NB4 (cell line): ENCODE measurements at regions not wholly inside any gene's neighbourhood (a gene's known extent, or its start where the extent isn't known, plus 50 kb on each side); places are given as distances from the start of the nearest gene placed in this dataset.

Source experiments
- DNase-seq: peaks from one replicate; pipeline ENCODE4 v3.0.0; 2010; ENCODE audit warnings: low read depth
- H3K4me3 ChIP-seq: one replicate; pipeline ENCODE4 v1.5.1; 2011; ENCODE audit warnings: mild to moderate bottlenecking, low read depth, low read length, moderate library complexity
- MYC ChIP-seq: IDR thresholded peaks from 2 replicates; pipeline ENCODE4 v1.6.1; 2011; ENCODE audit warnings: low read depth, low read length
- POLR2A ChIP-seq: IDR thresholded peaks from 2 replicates; pipeline ENCODE4 v1.6.1; 2011; ENCODE audit warnings: mild to moderate bottlenecking; ENCODE audit not compliant: insufficient read length; ENCODE audit errors: extremely low read depth
- TF ChIP-seq, protein P1 (sequence below): IDR thresholded peaks from 2 replicates; pipeline ENCODE4 v1.6.1; 2011; ENCODE audit warnings: low read depth, low read length
- TF ChIP-seq, protein P2 (sequence below): IDR thresholded peaks from one replicate; pipeline ENCODE4 v1.5.1; 2012; ENCODE audit warnings: low read depth, low read length

DNA sequence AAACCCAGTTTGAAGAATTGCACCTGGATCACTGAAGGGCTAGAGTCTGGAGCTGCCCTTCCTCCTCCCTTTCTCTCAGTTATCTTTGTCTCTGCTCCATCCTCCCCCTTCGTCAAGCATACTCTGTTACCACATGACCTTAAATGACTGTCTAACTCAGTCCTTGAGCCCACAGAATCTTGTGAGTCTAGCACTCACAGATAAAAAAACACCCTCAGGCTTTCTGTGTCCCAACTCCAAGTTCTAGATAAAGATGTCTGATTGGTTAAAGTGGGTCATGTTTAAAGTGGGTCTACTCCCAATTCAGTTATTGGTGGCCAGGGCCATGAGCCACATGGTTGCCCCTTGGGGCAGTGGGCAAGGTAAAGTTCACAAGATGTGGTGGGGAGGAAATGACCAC lies 53.5 kb upstream of the CYP1B1 start:
- TF ChIP-seq MYC (no peak), POLR2A (no peak)
- TF ChIP-seq, protein P1, sequence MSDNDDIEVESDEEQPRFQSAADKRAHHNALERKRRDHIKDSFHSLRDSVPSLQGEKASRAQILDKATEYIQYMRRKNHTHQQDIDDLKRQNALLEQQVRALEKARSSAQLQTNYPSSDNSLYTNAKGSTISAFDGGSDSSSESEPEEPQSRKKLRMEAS, result no peak
- TF ChIP-seq, protein P2, sequence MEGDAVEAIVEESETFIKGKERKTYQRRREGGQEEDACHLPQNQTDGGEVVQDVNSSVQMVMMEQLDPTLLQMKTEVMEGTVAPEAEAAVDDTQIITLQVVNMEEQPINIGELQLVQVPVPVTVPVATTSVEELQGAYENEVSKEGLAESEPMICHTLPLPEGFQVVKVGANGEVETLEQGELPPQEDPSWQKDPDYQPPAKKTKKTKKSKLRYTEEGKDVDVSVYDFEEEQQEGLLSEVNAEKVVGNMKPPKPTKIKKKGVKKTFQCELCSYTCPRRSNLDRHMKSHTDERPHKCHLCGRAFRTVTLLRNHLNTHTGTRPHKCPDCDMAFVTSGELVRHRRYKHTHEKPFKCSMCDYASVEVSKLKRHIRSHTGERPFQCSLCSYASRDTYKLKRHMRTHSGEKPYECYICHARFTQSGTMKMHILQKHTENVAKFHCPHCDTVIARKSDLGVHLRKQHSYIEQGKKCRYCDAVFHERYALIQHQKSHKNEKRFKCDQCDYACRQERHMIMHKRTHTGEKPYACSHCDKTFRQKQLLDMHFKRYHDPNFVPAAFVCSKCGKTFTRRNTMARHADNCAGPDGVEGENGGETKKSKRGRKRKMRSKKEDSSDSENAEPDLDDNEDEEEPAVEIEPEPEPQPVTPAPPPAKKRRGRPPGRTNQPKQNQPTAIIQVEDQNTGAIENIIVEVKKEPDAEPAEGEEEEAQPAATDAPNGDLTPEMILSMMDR, result no peak
- no peak overlapping the region for H3K4me3 ChIP-seq
- peak; percentile 72 for DNase-seq

DNA sequence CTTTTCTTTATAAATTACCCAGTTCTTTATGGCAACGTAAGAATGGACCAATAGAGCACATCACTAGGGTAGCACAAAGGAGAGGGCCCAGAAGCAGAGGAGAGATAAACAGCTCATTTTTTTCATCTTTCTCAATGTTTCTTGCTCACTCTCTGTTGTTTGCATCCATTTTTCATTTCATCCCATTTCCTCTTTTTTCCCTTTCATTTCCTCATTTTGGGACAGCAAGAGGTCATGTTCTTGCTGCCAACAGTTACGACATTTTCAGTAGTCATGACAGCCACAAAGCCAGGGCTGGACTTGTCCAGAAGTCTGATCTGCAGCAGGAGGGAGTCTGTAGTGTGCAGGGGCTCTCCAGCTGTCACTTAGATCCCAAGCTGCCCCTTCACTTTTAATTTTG lies 52.7 kb upstream of the CYP1B1 start:
- no peak for TF ChIP-seq MYC
- TF ChIP-seq, protein P2, result no peak
- TF ChIP-seq, protein P1, result no peak
- TF ChIP-seq POLR2A, result no peak
- H3K4me3 ChIP-seq, result no peak overlapping the region
- peak; percentile 97 for DNase-seq

DNA sequence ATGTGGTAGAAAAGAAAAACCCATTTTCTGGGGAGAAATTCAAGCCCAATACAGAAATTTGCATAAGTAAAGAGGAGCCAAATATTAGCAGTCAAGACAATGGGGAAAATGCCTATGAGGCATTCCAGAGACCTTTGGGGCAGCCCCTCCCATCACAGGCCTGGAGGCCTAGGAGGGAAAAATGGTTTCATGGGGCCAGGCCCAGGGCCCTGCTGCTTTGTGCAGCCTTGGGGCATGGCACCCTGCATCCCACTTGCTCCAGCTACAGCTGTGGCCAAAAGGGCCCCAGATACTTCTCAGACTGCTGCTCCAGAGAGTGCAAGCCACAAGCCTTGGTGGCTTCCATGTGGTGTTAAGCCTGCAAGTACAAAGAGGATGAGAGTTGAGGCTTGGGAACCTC lies 51.3 kb upstream of the CYP1B1 start:
- no peak overlapping the region for H3K4me3 ChIP-seq
- TF ChIP-seq, protein P1, result no peak
- TF ChIP-seq MYC, result no peak
- TF ChIP-seq, protein P2, result no peak
- TF ChIP-seq POLR2A, result no peak

DNA sequence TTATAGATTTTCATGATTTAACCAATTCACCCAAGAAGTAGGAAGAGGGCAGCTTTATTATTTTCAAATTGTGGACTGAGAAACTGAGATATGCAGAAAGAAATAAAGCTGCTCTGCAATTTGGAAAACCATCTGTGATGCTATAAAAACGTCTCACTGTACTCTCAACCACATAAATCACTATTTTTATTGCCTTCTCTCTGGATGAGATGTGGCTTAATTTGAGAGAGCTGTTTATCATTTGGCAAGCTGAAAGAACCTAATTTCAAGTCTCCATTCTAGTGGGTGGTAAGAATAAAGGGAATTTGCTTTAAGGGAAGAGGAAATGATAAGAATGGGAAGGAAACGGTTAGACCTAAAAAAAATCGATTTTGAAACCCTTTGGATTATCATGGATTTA lies 49.9 kb upstream of the CYP1B1 start:
- H3K4me3 ChIP-seq, result no peak overlapping the region
- no peak for DNase-seq
- TF ChIP-seq, protein P2, result no peak
- no peak for TF ChIP-seq POLR2A
- TF ChIP-seq MYC, result no peak
- TF ChIP-seq, protein P1, result no peak

More for the DNA sequence above, 51.3 kb upstream of the CYP1B1 start:
- no peak for DNase-seq
